Stimulated activated CD8-positive, alpha-beta memory T cell treated with anti-CD3 and anti-CD28 coated beads, Interleukin-7, amount 100 ng/mL, for 1 hour (primary cell): ENCODE measurements at regions not wholly inside any gene's neighbourhood (a gene's known extent, or its start where the extent isn't known, plus 50 kb on each side); places are given as distances from the start of the nearest gene placed in this dataset.

Experiments
- DNase-seq, 2 donors: peaks; one replicate each; pipeline ENCODE4 v3.0.0-alpha.2; 2020; ENCODE audit warnings: low read depth in 2 of 2

- no peak for DNase-seq
Measured at GRCh38 chr16:5556158-5556810, 458.7 kb upstream of the EEF2KMT start.

- DNase-seq: no peak
Measured at GRCh38 chr16:5551909-5552308, 454.3 kb upstream of the EEF2KMT start.

- DNase-seq: no peak
Measured at GRCh38 chr16:5549802-5550201, 452.2 kb upstream of the EEF2KMT start.

- no peak for DNase-seq
Measured at GRCh38 chr16:5541356-5541755, 443.8 kb upstream of the EEF2KMT start.

GRCh38 chr16:5537347-5537746, 439.8 kb upstream of the EEF2KMT start:
- DNase-seq: no peak

- DNase-seq: no peak
Measured at GRCh38 chr16:5533321-5533888, 435.8 kb upstream of the EEF2KMT start.

- no peak for DNase-seq
Measured at GRCh38 chr16:5527817-5528216, 430.2 kb upstream of the EEF2KMT start.

GRCh38 chr16:5526826-5527225, 429.2 kb upstream of the EEF2KMT start:
- DNase-seq: no peak

GRCh38 chr16:5523829-5524228, 426.2 kb upstream of the EEF2KMT start:
- no peak for DNase-seq

- DNase-seq: no peak
Measured at GRCh38 chr16:5516115-5516514, 418.5 kb upstream of the EEF2KMT start.

- DNase-seq: no peak
Measured at GRCh38 chr16:5512014-5512413, 414.4 kb upstream of the EEF2KMT start.

GRCh38 chr16:5510819-5511370, 413.3 kb upstream of the EEF2KMT start:
- DNase-seq: no peak

GRCh38 chr16:5509794-5510193, 412.2 kb upstream of the EEF2KMT start:
- no peak for DNase-seq

GRCh38 chr16:5509336-5509735, 411.7 kb upstream of the EEF2KMT start:
- DNase-seq: no peak

- no peak for DNase-seq
Measured at GRCh38 chr16:5508371-5508770, 410.8 kb upstream of the EEF2KMT start.

GRCh38 chr16:5506021-5506420, 408.4 kb upstream of the EEF2KMT start:
- DNase-seq: no peak

GRCh38 chr16:5505091-5505887, 407.7 kb upstream of the EEF2KMT start:
- DNase-seq: no peak

GRCh38 chr16:5504064-5504781, 406.6 kb upstream of the EEF2KMT start:
- no peak for DNase-seq

- no peak for DNase-seq
Measured at GRCh38 chr16:5502944-5503343, 405.3 kb upstream of the EEF2KMT start.

- no peak for DNase-seq
Measured at GRCh38 chr16:5502467-5502869, 404.9 kb upstream of the EEF2KMT start.

- DNase-seq: no peak
Measured at GRCh38 chr16:5500526-5500925, 402.9 kb upstream of the EEF2KMT start.

GRCh38 chr16:5498562-5498961, 401.0 kb upstream of the EEF2KMT start:
- DNase-seq: no peak
